AG04450 (cell line): ENCODE measurements at regions not wholly inside any gene's neighbourhood (a gene's known extent, or its start where the extent isn't known, plus 50 kb on each side); places are given as distances from the start of the nearest gene placed in this dataset.

ENCODE experiments used
- CTCF ChIA-PET: fragments of 300-600, 350-600 bp; formaldehyde crosslinking; extraction: SDS; loops from one replicate; lab custom pipeline; 2022; ENCODE audit warnings: antibody characterized with exemption, inconsistent platforms; lab: Charles Lee
- POLR2A ChIA-PET: fragments of 350-600 bp; formaldehyde crosslinking; extraction: SDS; loops from one replicate; lab custom pipeline; 2021; ENCODE audit warnings: antibody characterized with exemption, inconsistent platforms; lab: Yijun Ruan, JAX
- DNase-seq: peaks from one replicate; pipeline ENCODE4 v3.0.0-alpha.2; 2011; ENCODE audit warnings: low read depth, low spot score
- H3K27ac ChIP-seq: one replicate; pipeline ENCODE4 v1.5.1; 2012; ENCODE audit warnings: low read depth, low read length, control low read depth
- H3K27me3 ChIP-seq: one replicate; pipeline ENCODE4 v1.6.0; 2012; ENCODE audit warnings: low read length; ENCODE audit not compliant: control insufficient read depth, insufficient read depth
- H3K4me3 ChIP-seq: 2 replicates; pipeline ENCODE4 v1.5.1; 2011; ENCODE audit warnings: mild to moderate bottlenecking, low read depth, low read length, control low read depth
- H3K9me3 ChIP-seq: 2 replicates; pipeline ENCODE4 v1.5.1; 2012; ENCODE audit warnings: low read length; ENCODE audit not compliant: control insufficient read depth, insufficient read depth
- CTCF ChIP-seq: IDR thresholded peaks from 2 replicates; pipeline ENCODE4 v1.5.1; 2011; ENCODE audit warnings: low read depth, low read length, control low read depth, inconsistent platforms

GRCh38 chr3:148297013-148297412, 400.7 kb upstream of the AGTR1 start:
- H3K9me3 ChIP-seq, result no peaks in the 10 kb centered on the region
- TF ChIP-seq CTCF, result no peak
- ChIA-PET POLR2A (no interaction called here), CTCF (interaction anchor here (1.9 kb wide), 1 partner anchor 12 kb away, joined by 9 read pairs; no protein-coding TSS in a partner anchor)
- no peak overlapping the region for H3K4me3 ChIP-seq
- H3K27ac ChIP-seq, result no peak overlapping the region
- DNase-seq, result no peak
- H3K27me3 ChIP-seq, result no peaks in the 10 kb centered on the region

DNA sequence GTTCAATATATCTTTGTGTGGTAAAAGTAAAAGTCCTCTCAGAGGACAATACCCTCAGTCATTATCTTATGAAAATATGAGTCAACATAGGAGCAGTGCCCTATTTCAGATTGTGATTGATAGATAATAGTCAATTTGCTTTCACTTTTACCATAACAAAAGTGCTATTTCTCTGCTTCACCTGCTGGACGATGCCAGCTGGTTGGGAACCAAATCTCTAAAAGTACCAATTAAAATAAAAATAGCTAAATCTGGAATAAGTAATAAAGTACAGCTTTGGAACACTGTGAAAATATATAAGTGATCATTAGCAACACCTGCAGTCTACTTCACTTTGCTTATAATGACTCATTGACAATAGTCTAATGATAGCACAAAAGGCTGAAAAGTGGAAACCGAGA, 390.3 kb upstream of the AGTR1 start:
- Histone ChIP-seq H3K9me3 (no peaks in the 10 kb centered on the region), H3K27me3 (no peaks in the 10 kb centered on the region), H3K27ac (no peak overlapping the region), H3K4me3 (no peak overlapping the region)
- ChIA-PET POLR2A (no interaction called here), CTCF (interaction anchor here (3.1 kb wide), 1 partner anchor 60 kb away, joined by 30 read pairs; no protein-coding TSS in a partner anchor)
- no peak for TF ChIP-seq CTCF
- no peak for DNase-seq

GRCh38 chr3:148309390-148310035, 388.2 kb upstream of the AGTR1 start:
- no peak for DNase-seq
- ChIA-PET CTCF (interaction anchor here (0.5 to 3.1 kb wide), 34 partner anchors 8 to 1758 kb away, joined by 3 to 30 read pairs (median 4); no protein-coding TSS in a partner anchor), POLR2A (no interaction called here)
- Histone ChIP-seq H3K9me3 (no peaks in the 10 kb centered on the region), H3K4me3 (no peak overlapping the region), H3K27me3 (no peaks in the 10 kb centered on the region), H3K27ac (no peak overlapping the region)
- peak; percentile 94 for TF ChIP-seq CTCF

DNA sequence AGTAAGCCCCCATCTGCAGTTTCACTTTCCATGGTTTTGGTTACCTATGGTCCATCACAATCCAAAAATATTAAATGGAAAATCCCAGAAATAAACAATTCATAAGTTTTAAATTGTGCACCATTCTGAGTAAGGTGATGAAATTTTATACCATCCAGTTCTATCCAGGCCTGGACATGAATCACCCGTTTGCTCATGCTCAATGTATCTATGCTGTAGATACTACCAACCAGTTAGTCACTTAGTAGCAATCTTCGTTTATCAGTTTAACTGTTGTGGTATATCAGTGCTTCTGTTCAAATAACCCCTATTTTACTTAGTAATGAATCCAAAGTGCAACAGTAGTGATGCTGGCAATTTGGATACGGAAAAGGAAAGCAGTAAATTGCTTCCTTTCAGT, 381.9 kb upstream of the AGTR1 start:
- DNase-seq, result no peak
- TF ChIP-seq CTCF, result no peak
- CTCF ChIA-PET, result no interaction called here
- no peak overlapping the region for H3K4me3 ChIP-seq
- no peaks in the 10 kb centered on the region for H3K9me3 ChIP-seq
- H3K27me3 ChIP-seq, result no peaks in the 10 kb centered on the region
- no peak overlapping the region for H3K27ac ChIP-seq
- POLR2A ChIA-PET, result no interaction called here

- H3K9me3 ChIP-seq, result no peaks in the 10 kb centered on the region
- TF ChIP-seq CTCF, result no peak
- no peaks in the 10 kb centered on the region for H3K27me3 ChIP-seq
- ChIA-PET POLR2A (no interaction called here), CTCF (interaction anchor here (1.3 kb wide), 1 partner anchor 9 kb away, joined by 4 read pairs; no protein-coding TSS in a partner anchor)
- no peak overlapping the region for H3K27ac ChIP-seq
- DNase-seq, result no peak
- no peak overlapping the region for H3K4me3 ChIP-seq
These were observed 379.5 kb upstream of the AGTR1 start for GRCh38 chr3:148318240-148318639.
